ENCODE measurements at regions not wholly inside any gene's neighbourhood (a gene's known extent, or its start where the extent isn't known, plus 50 kb on each side); places are given as distances from the start of the nearest gene placed in this dataset.

- DNase-seq (ENCODE audit: low spot score), result no peak
These were observed 70.5 kb upstream of the SPTLC1 start for GRCh38 chr9:92185681-92186080.

- no peak for DNase-seq (ENCODE audit: low spot score)
These were observed 69.9 kb upstream of the SPTLC1 start for GRCh38 chr9:92185096-92185495.

GRCh38 chr9:92184041-92184564 lies 68.9 kb upstream of the SPTLC1 start:
- no peak for DNase-seq (ENCODE audit: low spot score)

- no peak for DNase-seq (ENCODE audit: low spot score)
These were observed 68.2 kb upstream of the SPTLC1 start for GRCh38 chr9:92183449-92183848.

- DNase-seq (ENCODE audit: low spot score), result no peak
These were observed 66.1 kb upstream of the SPTLC1 start for GRCh38 chr9:92181296-92181695.

GRCh38 chr9:92180669-92181181 lies 65.5 kb upstream of the SPTLC1 start:
- no peak for DNase-seq (ENCODE audit: low spot score)

- no peak for DNase-seq (ENCODE audit: low spot score)
These were observed 64.8 kb upstream of the SPTLC1 start for GRCh38 chr9:92180002-92180400.

GRCh38 chr9:92179286-92180001 lies 64.2 kb upstream of the SPTLC1 start:
- DNase-seq (ENCODE audit: low spot score), result no peak

- no peak for DNase-seq (ENCODE audit: low spot score)
These were observed 62.4 kb upstream of the SPTLC1 start for GRCh38 chr9:92177591-92177990.

GRCh38 chr9:92176800-92177185 lies 61.6 kb upstream of the SPTLC1 start:
- no peak for DNase-seq (ENCODE audit: low spot score)

- peak; percentile 21 for DNase-seq (ENCODE audit: low spot score)
These were observed 61.0 kb upstream of the SPTLC1 start for GRCh38 chr9:92176068-92176799.

GRCh38 chr9:92175441-92175840 lies 60.2 kb upstream of the SPTLC1 start:
- DNase-seq (ENCODE audit: low spot score), result no peak

- no peak for DNase-seq (ENCODE audit: low spot score)
These were observed 58.1 kb upstream of the SPTLC1 start for GRCh38 chr9:92173318-92173717.

- DNase-seq (ENCODE audit: low spot score), result no peak
These were observed 56.6 kb upstream of the SPTLC1 start for GRCh38 chr9:92171822-92172221.

- no peak for DNase-seq (ENCODE audit: low spot score)
These were observed 56.1 kb upstream of the SPTLC1 start for GRCh38 chr9:92171281-92171680.

- no peak for DNase-seq (ENCODE audit: low spot score)
These were observed 55.6 kb upstream of the SPTLC1 start for GRCh38 chr9:92170848-92171247.

GRCh38 chr9:92165484-92165883 lies 50.3 kb upstream of the SPTLC1 start:
- DNase-seq (ENCODE audit: low spot score), result no peak

Data from NAMALWA (cell line).